Caco-2 (cell line): ENCODE measurements at regions not wholly inside any gene's neighbourhood (a gene's known extent, or its start where the extent isn't known, plus 50 kb on each side); places are given as distances from the start of the nearest gene placed in this dataset.

Experiments used
- BruUV-seq: library from RNA; stranded (reverse); fragments of 400-500 nt; replicated peaks from 2 replicates; lab custom pipeline; 2021; lab: Mats Ljungman, UMichigan
- CTCF ChIA-PET: fragments of 300-600 bp; sonication (Branson Sonifier 250); formaldehyde crosslinking; loops from one replicate; lab custom pipeline; 2022; ENCODE audit warnings: antibody characterized with exemption; lab: Charles Lee
- POLR2A ChIA-PET: fragments of 300-600 bp; sonication (Branson Sonifier 250); formaldehyde crosslinking; loops from one replicate; lab custom pipeline; 2022; ENCODE audit warnings: antibody characterized with exemption; lab: Charles Lee
- DNase-seq, 2 experiments: peaks; one replicate each; pipeline versions ENCODE4 v3.0.0 to v3.0.0-alpha.2; 2020 to 2022
- H3K27me3 ChIP-seq: replicated peaks from 2 replicates; pipeline ENCODE4 v1.6.0; 2011; ENCODE audit warnings: low read length; ENCODE audit not compliant: control insufficient read depth, insufficient read depth
- H3K36me3 ChIP-seq: 2 replicates; pipeline ENCODE4 v1.5.1; 2011; ENCODE audit warnings: low read length; ENCODE audit not compliant: control insufficient read depth, insufficient read depth
- H3K4me1 ChIP-seq: fragments of 250-450 bp; sonication (Bioruptor Pico); 2 replicates; pipeline ENCODE4 v1.5.1; 2020; ENCODE audit warnings: mild to moderate bottlenecking
- H3K4me3 ChIP-seq: 2 replicates; pipeline ENCODE4 v1.5.1; 2011; ENCODE audit warnings: low read depth, mild to moderate bottlenecking, control low read depth, low read length
- H3K9me3 ChIP-seq: fragments of 250-450 bp; sonication (Bioruptor Pico); 2 replicates; pipeline ENCODE4 v1.5.1; 2020; ENCODE audit warnings: mild to moderate bottlenecking, moderate library complexity
- H3K27ac Mint-ChIP-seq: one replicate; pipeline ENCODE4 v1.8.0; 2022; ENCODE audit warnings: mixed read lengths; ENCODE audit not compliant: unreplicated experiment
- H3K27me3 Mint-ChIP-seq: one replicate; pipeline ENCODE4 v1.8.0; 2022; ENCODE audit warnings: mixed read lengths; ENCODE audit not compliant: insufficient read depth, unreplicated experiment
- H3K36me3 Mint-ChIP-seq: one replicate; pipeline ENCODE4 v1.8.0; 2022; ENCODE audit warnings: mild to moderate bottlenecking, mixed read lengths; ENCODE audit not compliant: insufficient read depth, unreplicated experiment
- H3K4me1 Mint-ChIP-seq: one replicate; pipeline ENCODE4 v1.8.0; 2022; ENCODE audit warnings: low read depth, mixed read lengths; ENCODE audit not compliant: unreplicated experiment
- H3K4me3 Mint-ChIP-seq: one replicate; pipeline ENCODE4 v1.8.0; 2022; ENCODE audit warnings: mild to moderate bottlenecking, moderate library complexity, mixed read lengths; ENCODE audit not compliant: unreplicated experiment
- H3K9me3 Mint-ChIP-seq: one replicate; pipeline ENCODE4 v1.8.0; 2022; ENCODE audit warnings: mixed read lengths; ENCODE audit not compliant: unreplicated experiment
- CTCF ChIP-seq, 2 experiments: fragments of 200-600 bp in 1 of 2; IDR thresholded peaks; 1 replicate in 1 of 2; 2 replicates in 1 of 2; pipeline versions ENCODE4 v1.5.1 to v1.8.0; 2011 to 2022; ENCODE audit warnings: antibody characterized with exemption in 1 of 2, control low read depth in 1 of 2, inconsistent platforms in 1 of 2, low read depth in 1 of 2, low read length in 1 of 2, mild to moderate bottlenecking in 1 of 2, moderate library complexity in 1 of 2; ENCODE audit not compliant: insufficient read depth in 1 of 2, severe bottlenecking in 1 of 2, unreplicated experiment in 1 of 2
- intact Hi-C: fragments of 100-400 bp; cut with micrococcal nuclease; formaldehyde crosslinking; loops from one replicate; pipeline ENCODE4 v1.10.0; 2022; ENCODE audit not compliant: unreplicated experiment

- H3K4me3 ChIP-seq, result no peak overlapping the region
- ChIA-PET CTCF (no interaction called here), POLR2A (no interaction called here)
- H3K27me3 ChIP-seq, result no peaks in the 10 kb centered on the region
- no peak overlapping the region for H3K27ac Mint-ChIP-seq
- intact Hi-C loops, result no loop called here
- BruUV-seq, result no TSS peak
- no peak for TF ChIP-seq CTCF (IDR thresholded peaks at IDR 0.05; ENCODE audit: insufficient read depth in 1 of 2, low read depth in 1 of 2, low read length in 1 of 2, severe bottlenecking in 1 of 2, unreplicated experiment in 1 of 2)
- H3K9me3 ChIP-seq, result no peaks in the 10 kb centered on the region
- no peak overlapping the region for H3K4me3 Mint-ChIP-seq
- H3K27me3 Mint-ChIP-seq, result peaks cover 8% of the 10 kb centered on the region
- no peaks in the 10 kb centered on the region for H3K9me3 Mint-ChIP-seq
- H3K4me1 ChIP-seq, result no peaks in the 10 kb centered on the region
- H3K36me3 ChIP-seq, result no peaks in the 10 kb centered on the region
- H3K4me1 Mint-ChIP-seq, result no peaks in the 10 kb centered on the region
- no peaks in the 10 kb centered on the region for H3K36me3 Mint-ChIP-seq
- DNase-seq, result no peak
Observed at GRCh38 chr3:113064183-113064582, 73.4 kb downstream of the GTPBP8 start.

- Histone ChIP-seq H3K9me3 (no peaks in the 10 kb centered on the region), H3K4me1 (no peaks in the 10 kb centered on the region), H3K36me3 (no peaks in the 10 kb centered on the region), H3K27me3 (no peaks in the 10 kb centered on the region), H3K4me3 (no peak overlapping the region)
- Mint-ChIP-seq H3K27me3 (peaks cover 8% of the 10 kb centered on the region), H3K4me1 (no peaks in the 10 kb centered on the region), H3K27ac (no peak overlapping the region), H3K4me3 (no peak overlapping the region), H3K9me3 (no peaks in the 10 kb centered on the region), H3K36me3 (no peaks in the 10 kb centered on the region)
- no TSS peak for BruUV-seq
- DNase-seq, result no peak
- POLR2A ChIA-PET, result no interaction called here
- TF ChIP-seq CTCF (IDR thresholded peaks at IDR 0.05; ENCODE audit: insufficient read depth in 1 of 2, low read depth in 1 of 2, low read length in 1 of 2, severe bottlenecking in 1 of 2, unreplicated experiment in 1 of 2), result no peak
- CTCF ChIA-PET, result interaction anchor here (0.6 kb wide), 1 partner anchor 14 kb away, joined by 3 read pairs; no protein-coding TSS in a partner anchor
- intact Hi-C loops, result no loop called here
Observed at GRCh38 chr3:113065336-113065735, 74.6 kb downstream of the GTPBP8 start.

- H3K4me3 ChIP-seq, result no peak overlapping the region
- DNase-seq, result no peak
- POLR2A ChIA-PET, result no interaction called here
- Mint-ChIP-seq H3K27me3 (peaks cover 14% of the 10 kb centered on the region), H3K36me3 (no peaks in the 10 kb centered on the region), H3K9me3 (no peaks in the 10 kb centered on the region), H3K27ac (no peak overlapping the region), H3K4me3 (no peak overlapping the region), H3K4me1 (no peaks in the 10 kb centered on the region)
- BruUV-seq, result no TSS peak
- TF ChIP-seq CTCF (IDR thresholded peaks at IDR 0.05; ENCODE audit: insufficient read depth in 1 of 2, low read depth in 1 of 2, low read length in 1 of 2, severe bottlenecking in 1 of 2, unreplicated experiment in 1 of 2), result no peak
- no peaks in the 10 kb centered on the region for H3K36me3 ChIP-seq
- no peaks in the 10 kb centered on the region; the same call in 1 of the 2 replicates for H3K27me3 ChIP-seq
- no peaks in the 10 kb centered on the region for H3K9me3 ChIP-seq
- intact Hi-C loops, result no loop called here
- CTCF ChIA-PET, result no interaction called here
- H3K4me1 ChIP-seq, result no peaks in the 10 kb centered on the region
Observed at GRCh38 chr3:113070072-113070640, 79.4 kb downstream of the GTPBP8 start.
